ENCODE measurements at regions not wholly inside any gene's neighbourhood (a gene's known extent, or its start where the extent isn't known, plus 50 kb on each side); places are given as distances from the start of the nearest gene placed in this dataset.

DNA sequence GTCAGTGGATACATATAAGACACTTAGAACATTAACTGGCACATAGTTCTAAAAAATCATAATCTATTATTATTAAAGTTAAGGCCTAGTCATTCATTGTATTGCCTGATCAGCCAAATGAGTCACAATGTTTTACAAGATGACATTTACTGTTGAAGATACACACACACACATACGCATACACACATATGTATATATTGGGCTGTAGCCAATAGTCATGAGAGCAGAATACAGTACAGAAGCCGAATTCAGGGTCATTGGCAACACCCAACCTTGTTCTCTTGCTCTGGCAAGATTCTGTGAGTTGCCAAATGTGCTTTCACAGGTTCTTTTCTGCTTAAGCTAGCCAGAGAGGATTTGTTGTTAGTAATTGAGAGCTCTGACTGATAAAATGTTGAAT lies 922.8 kb upstream of the MAP3K7 start:
- Histone ChIP-seq H3K4me1 (ENCODE audit: control insufficient read depth in 1 of 2, insufficient read depth in 2 of 2, low read length in 2 of 2) (no peaks in the 10 kb centered on the region), H4K20me1 (ENCODE audit: insufficient read depth, low read length) (no peaks in the 10 kb centered on the region), H3K27me3 (ENCODE audit: control insufficient read depth in 2 of 2, insufficient read depth in 2 of 2, low read length in 2 of 2) (no peaks in the 10 kb centered on the region), H3K4me3 (replicated peaks in 1 of 3; ENCODE audit: low read depth in 2 of 3, low read length in 3 of 3) (no peak overlapping the region), H2AFZ (ENCODE audit: insufficient read depth, low read depth, low read length, poor library complexity, severe bottlenecking) (no peak overlapping the region), H3K27ac (ENCODE audit: low read depth in 1 of 2, low read length in 2 of 2) (no peak overlapping the region), H3K36me3 (replicated peaks in 1 of 2; ENCODE audit: control insufficient read depth in 1 of 2, insufficient read depth in 2 of 2, low read length in 2 of 2) (no peaks in the 10 kb centered on the region), H3K9me3 (replicated peaks in 1 of 2; ENCODE audit: control insufficient read depth in 1 of 2, insufficient read depth in 1 of 2, low read length in 2 of 2) (no peaks in the 10 kb centered on the region), H3K4me2 (replicated peaks; ENCODE audit: extremely low read depth, low read length, poor library complexity, severe bottlenecking) (no peak overlapping the region), H3K79me2 (ENCODE audit: insufficient read depth, low read length) (no peaks in the 10 kb centered on the region), H3K9ac (ENCODE audit: insufficient read depth, low read length, poor library complexity, severe bottlenecking) (no peak overlapping the region)
- DNase-seq, result no peak
- Mint-ChIP-seq H3K36me3 (no peaks in the 10 kb centered on the region), H3K27me3 (ENCODE audit: low read depth in 3 of 3) (no peaks in the 10 kb centered on the region), H3K4me1 (no peaks in the 10 kb centered on the region), H3K27ac (no peak overlapping the region), H3K9me3 (peaks cover 0 to 10% (median 3%) of the 10 kb centered on the region in 7 donors), H3K4me3 (no peak overlapping the region)
- TF ChIP-seq, protein P1, sequence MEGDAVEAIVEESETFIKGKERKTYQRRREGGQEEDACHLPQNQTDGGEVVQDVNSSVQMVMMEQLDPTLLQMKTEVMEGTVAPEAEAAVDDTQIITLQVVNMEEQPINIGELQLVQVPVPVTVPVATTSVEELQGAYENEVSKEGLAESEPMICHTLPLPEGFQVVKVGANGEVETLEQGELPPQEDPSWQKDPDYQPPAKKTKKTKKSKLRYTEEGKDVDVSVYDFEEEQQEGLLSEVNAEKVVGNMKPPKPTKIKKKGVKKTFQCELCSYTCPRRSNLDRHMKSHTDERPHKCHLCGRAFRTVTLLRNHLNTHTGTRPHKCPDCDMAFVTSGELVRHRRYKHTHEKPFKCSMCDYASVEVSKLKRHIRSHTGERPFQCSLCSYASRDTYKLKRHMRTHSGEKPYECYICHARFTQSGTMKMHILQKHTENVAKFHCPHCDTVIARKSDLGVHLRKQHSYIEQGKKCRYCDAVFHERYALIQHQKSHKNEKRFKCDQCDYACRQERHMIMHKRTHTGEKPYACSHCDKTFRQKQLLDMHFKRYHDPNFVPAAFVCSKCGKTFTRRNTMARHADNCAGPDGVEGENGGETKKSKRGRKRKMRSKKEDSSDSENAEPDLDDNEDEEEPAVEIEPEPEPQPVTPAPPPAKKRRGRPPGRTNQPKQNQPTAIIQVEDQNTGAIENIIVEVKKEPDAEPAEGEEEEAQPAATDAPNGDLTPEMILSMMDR (IDR thresholded peaks at IDR 0.05), result no peak
- WGBS (ENCODE audit: insufficient coverage), result no CpG with 5 or more reads among the region's 2 CpGs
- intact Hi-C loops (cut with micrococcal nuclease), result no loop called here

DNA sequence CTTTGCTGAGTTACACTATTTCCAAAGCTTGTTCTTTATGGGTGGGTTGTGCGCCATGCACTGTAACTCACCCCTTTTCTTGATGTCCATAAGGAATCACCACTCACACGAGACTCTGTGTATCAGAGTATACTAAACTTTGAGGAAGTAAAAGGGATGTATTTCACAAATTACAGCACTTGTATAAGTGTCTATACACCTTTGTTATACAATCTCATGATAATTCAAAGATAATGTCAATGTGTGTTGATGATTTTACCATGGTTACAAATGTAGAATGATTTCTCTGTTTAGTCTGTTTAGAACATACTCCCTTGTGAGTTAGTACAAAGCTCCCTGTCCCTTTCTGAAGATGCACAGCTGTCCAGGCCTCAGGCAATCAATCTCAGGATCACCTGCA lies 922.2 kb upstream of the MAP3K7 start:
- Histone ChIP-seq H3K9me3 (replicated peaks in 1 of 2; ENCODE audit: control insufficient read depth in 1 of 2, insufficient read depth in 1 of 2, low read length in 2 of 2) (no peaks in the 10 kb centered on the region), H3K27ac (ENCODE audit: low read depth in 1 of 2, low read length in 2 of 2) (no peak overlapping the region), H3K9ac (ENCODE audit: insufficient read depth, low read length, poor library complexity, severe bottlenecking) (no peak overlapping the region), H2AFZ (ENCODE audit: insufficient read depth, low read depth, low read length, poor library complexity, severe bottlenecking) (no peak overlapping the region), H3K4me1 (ENCODE audit: control insufficient read depth in 1 of 2, insufficient read depth in 2 of 2, low read length in 2 of 2) (no peaks in the 10 kb centered on the region), H4K20me1 (ENCODE audit: insufficient read depth, low read length) (no peaks in the 10 kb centered on the region), H3K27me3 (ENCODE audit: control insufficient read depth in 2 of 2, insufficient read depth in 2 of 2, low read length in 2 of 2) (no peaks in the 10 kb centered on the region), H3K79me2 (ENCODE audit: insufficient read depth, low read length) (no peaks in the 10 kb centered on the region), H3K4me2 (replicated peaks; ENCODE audit: extremely low read depth, low read length, poor library complexity, severe bottlenecking) (no peak overlapping the region), H3K36me3 (replicated peaks in 1 of 2; ENCODE audit: control insufficient read depth in 1 of 2, insufficient read depth in 2 of 2, low read length in 2 of 2) (no peaks in the 10 kb centered on the region), H3K4me3 (replicated peaks in 1 of 3; ENCODE audit: low read depth in 2 of 3, low read length in 3 of 3) (no peak overlapping the region)
- H3K4me1 Mint-ChIP-seq, result no peaks in the 10 kb centered on the region
- TF ChIP-seq, protein P1 (IDR thresholded peaks at IDR 0.05), result no peak
- no peaks in the 10 kb centered on the region for H3K36me3 Mint-ChIP-seq
- intact Hi-C loops (cut with micrococcal nuclease), result no loop called here
- H3K27me3 Mint-ChIP-seq (ENCODE audit: low read depth in 3 of 3), result no peaks in the 10 kb centered on the region
- no CpG with 5 or more reads among the region's 2 CpGs for WGBS (ENCODE audit: insufficient coverage)
- H3K4me3 Mint-ChIP-seq, result no peak overlapping the region
- H3K27ac Mint-ChIP-seq, result no peak overlapping the region
- no peak for DNase-seq
- H3K9me3 Mint-ChIP-seq, result peaks cover 0 to 10% (median 3%) of the 10 kb centered on the region in 7 donors
